CD4-positive, alpha-beta T cell (primary cell): ENCODE measurements at regions not wholly inside any gene's neighbourhood (a gene's known extent, or its start where the extent isn't known, plus 50 kb on each side); places are given as distances from the start of the nearest gene placed in this dataset.

ENCODE experiments used
- ATAC-seq: fragments of 200-7000 bp; cut with Tn5 transposase; one replicate; pipeline ENCODE4 v1.10.0; 2022; ENCODE audit warnings: mild to moderate bottlenecking; ENCODE audit not compliant: poor library complexity
- CTCF ChIA-PET: fragments of 350-600 bp; sonication (Branson Sonifier 250); formaldehyde crosslinking; loops from one replicate; lab custom pipeline; 2021; ENCODE audit warnings: antibody characterized with exemption, inconsistent platforms; lab: Charles Lee
- POLR2A ChIA-PET: fragments of 350-600 bp; sonication (Branson Sonifier 250); formaldehyde crosslinking; loops from one replicate; lab custom pipeline; 2021; ENCODE audit warnings: antibody characterized with exemption, inconsistent platforms; lab: Charles Lee
- DNase-seq, 14 experiments: peaks; one replicate each; pipeline ENCODE4 v3.0.0-alpha.2; 2013 to 2020; ENCODE audit warnings: mixed read lengths in 2 of 14
- H3K27ac ChIP-seq, 2 donors: one replicate each; pipeline versions ENCODE4 v1.5.1 to v1.7.0; 2013; ENCODE audit warnings: low read length in 2 of 2, low read depth in 1 of 2, mild to moderate bottlenecking in 1 of 2
- H3K27me3 ChIP-seq, 2 experiments: 1 replicate in 1 of 2; 2 replicates in 1 of 2; pipeline versions ENCODE4 v1.6.1 to v1.7.0; 2013; ENCODE audit warnings: low read length in 2 of 2, control low read depth in 1 of 2, mild to moderate bottlenecking in 1 of 2, moderate library complexity in 1 of 2; ENCODE audit not compliant: insufficient read depth in 2 of 2, control insufficient read depth in 1 of 2
- H3K36me3 ChIP-seq: one replicate; pipeline ENCODE4 v1.6.1; 2013; ENCODE audit warnings: low read length, control low read depth; ENCODE audit not compliant: insufficient read depth
- H3K4me1 ChIP-seq: one replicate; pipeline ENCODE4 v1.6.1; 2013; ENCODE audit warnings: low read length, control low read depth; ENCODE audit not compliant: insufficient read depth
- H3K4me3 ChIP-seq: one replicate; pipeline ENCODE4 v1.5.1; 2013; ENCODE audit warnings: mild to moderate bottlenecking, low read length, moderate library complexity
- H3K9me3 ChIP-seq, 2 experiments: 1 replicate in 1 of 2; 2 replicates in 1 of 2; pipeline versions ENCODE4 v1.6.1 to v1.7.0; 2013; ENCODE audit warnings: low read length in 2 of 2, mild to moderate bottlenecking in 2 of 2, control low read depth in 1 of 2, moderate library complexity in 1 of 2; ENCODE audit not compliant: control insufficient read depth in 1 of 2, insufficient read depth in 1 of 2
- H3K27ac Mint-ChIP-seq: one replicate; pipeline ENCODE4 v1.8.0; 2020; ENCODE audit warnings: mixed read lengths
- H3K27me3 Mint-ChIP-seq: one replicate; pipeline ENCODE4 v1.8.0; 2021; ENCODE audit warnings: mixed read lengths
- H3K36me3 Mint-ChIP-seq: one replicate; pipeline ENCODE4 v1.8.0; 2021; ENCODE audit warnings: low read depth, mixed read lengths
- H3K4me1 Mint-ChIP-seq: one replicate; pipeline ENCODE4 v1.8.0; 2021; ENCODE audit warnings: low read depth, mixed read lengths
- H3K4me3 Mint-ChIP-seq: one replicate; pipeline ENCODE4 v1.8.0; 2020; ENCODE audit warnings: mild to moderate bottlenecking, mixed read lengths
- H3K9me3 Mint-ChIP-seq: one replicate; pipeline ENCODE4 v1.8.0; 2020; ENCODE audit warnings: mixed read lengths
- CTCF ChIP-seq: fragments of 200-600 bp; IDR thresholded peaks from one replicate; pipeline ENCODE4 v1.8.0; 2022; ENCODE audit warnings: antibody characterized with exemption, mild to moderate bottlenecking
- intact Hi-C, 2 experiments: fragments of 100-400 bp; cut with DNase I in 1 of 2; cut with micrococcal nuclease in 1 of 2; formaldehyde crosslinking; loops; one replicate each; pipeline versions ENCODE4 v1.15.1 to v1.9.0; 2023 to 2025; cut with DNase I, micrococcal nuclease

DNA sequence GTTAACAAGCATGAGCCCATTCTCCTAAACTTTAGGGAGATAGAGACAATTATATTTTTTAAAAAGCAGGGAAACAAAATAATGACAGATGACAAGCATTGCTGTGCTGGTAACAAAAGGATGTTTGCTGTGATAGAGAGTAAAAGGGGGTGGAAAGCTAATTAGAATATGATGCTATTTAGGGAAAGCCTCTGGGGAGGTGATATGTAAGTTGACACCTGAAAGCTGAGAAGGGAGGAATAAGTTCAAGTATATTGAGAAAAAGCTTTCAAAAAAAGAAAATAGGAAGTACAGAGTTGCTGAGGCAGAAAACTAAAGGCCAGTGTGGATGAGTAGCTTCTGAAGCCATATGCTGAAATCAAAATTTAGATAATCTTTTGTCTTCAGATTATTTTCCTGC lies 565.2 kb upstream of the NRXN1 start:
- Mint-ChIP-seq H3K27ac (no peak overlapping the region), H3K36me3 (no peaks in the 10 kb centered on the region), H3K4me1 (no peaks in the 10 kb centered on the region), H3K27me3 (no peaks in the 10 kb centered on the region), H3K9me3 (peaks cover 18% of the 10 kb centered on the region), H3K4me3 (no peak overlapping the region)
- Histone ChIP-seq H3K27me3 (no peaks in the 10 kb centered on the region), H3K4me1 (no peaks in the 10 kb centered on the region), H3K4me3 (no peak overlapping the region), H3K27ac (no peak overlapping the region), H3K36me3 (no peaks in the 10 kb centered on the region), H3K9me3 (peaks cover 0 to 7% of the 10 kb centered on the region in 2 experiments)
- CTCF ChIA-PET: no interaction called here
- TF ChIP-seq CTCF: no peak
- POLR2A ChIA-PET: no interaction called here
- DNase-seq: no peak
- ATAC-seq: no peak
- intact Hi-C loops: no loop called here

DNA sequence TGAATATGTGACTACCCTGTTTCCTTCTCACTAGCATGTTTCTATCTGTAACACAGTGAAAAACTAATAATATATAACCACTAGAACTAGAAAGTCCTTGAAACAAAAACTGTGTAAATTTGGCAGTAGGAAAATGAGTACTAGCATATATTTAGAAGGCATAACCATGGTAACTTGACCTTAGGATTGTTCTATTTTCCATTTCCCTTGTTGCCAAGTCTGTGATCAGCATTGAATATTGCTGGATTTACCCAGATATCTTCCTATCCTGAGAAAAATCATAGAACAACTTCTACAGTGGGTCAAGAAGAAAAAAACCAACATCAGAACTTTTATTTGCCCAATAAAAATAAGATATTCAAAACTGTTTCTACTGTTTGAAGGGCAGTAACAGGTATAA lies 563.9 kb upstream of the NRXN1 start:
- Mint-ChIP-seq H3K36me3 (no peaks in the 10 kb centered on the region), H3K9me3 (peaks cover 16% of the 10 kb centered on the region), H3K27me3 (no peaks in the 10 kb centered on the region), H3K27ac (no peak overlapping the region), H3K4me1 (no peaks in the 10 kb centered on the region), H3K4me3 (no peak overlapping the region)
- Histone ChIP-seq H3K4me1 (no peaks in the 10 kb centered on the region), H3K27me3 (no peaks in the 10 kb centered on the region), H3K27ac (no peak overlapping the region), H3K9me3 (peaks cover 0 to 7% of the 10 kb centered on the region in 2 experiments), H3K4me3 (no peak overlapping the region), H3K36me3 (no peaks in the 10 kb centered on the region)
- ChIA-PET CTCF (no interaction called here), POLR2A (no interaction called here)
- DNase-seq: no peak
- intact Hi-C loops: no loop called here
- TF ChIP-seq CTCF: no peak
- ATAC-seq: no peak

DNA sequence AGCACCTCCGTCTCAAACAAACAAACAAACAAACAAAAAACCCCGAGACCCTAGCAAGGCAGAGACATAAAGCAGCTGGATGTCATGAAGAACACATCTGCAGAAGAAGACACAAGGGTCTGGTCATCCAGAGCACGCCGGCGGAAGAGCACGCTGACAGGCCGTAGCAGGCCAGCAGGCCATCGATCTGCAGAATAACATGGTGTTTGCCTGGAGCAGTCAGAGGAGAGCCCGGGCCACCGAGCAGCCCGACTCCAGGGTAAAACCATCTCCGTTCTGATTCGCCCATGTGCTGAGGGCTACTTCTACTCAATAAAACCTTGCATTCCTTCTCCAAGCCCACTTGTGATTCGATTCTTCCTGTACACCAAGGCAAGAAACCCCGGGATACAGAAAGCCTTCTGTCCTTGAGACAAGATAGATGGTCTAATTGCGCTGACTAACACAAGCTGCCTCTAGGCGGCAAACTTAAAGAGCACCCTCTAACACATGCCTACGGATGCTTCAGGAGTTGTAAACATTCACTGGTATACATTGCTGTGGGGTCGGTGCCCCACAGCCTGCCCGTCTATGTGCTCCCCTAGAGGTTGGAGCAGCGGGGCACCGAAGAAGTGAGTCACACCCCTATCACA lies 549.8 kb upstream of the NRXN1 start:
- Mint-ChIP-seq H3K36me3 (no peaks in the 10 kb centered on the region), H3K9me3 (peaks cover 5% of the 10 kb centered on the region), H3K4me1 (no peaks in the 10 kb centered on the region), H3K27ac (no peak overlapping the region), H3K4me3 (no peak overlapping the region), H3K27me3 (no peaks in the 10 kb centered on the region)
- H3K36me3 ChIP-seq: no peaks in the 10 kb centered on the region
- H3K9me3 ChIP-seq: peaks cover 0 to 16% of the 10 kb centered on the region in 2 experiments
- no peaks in the 10 kb centered on the region for H3K27me3 ChIP-seq
- H3K27ac ChIP-seq: no peak overlapping the region
- H3K4me1 ChIP-seq: no peaks in the 10 kb centered on the region
- ChIA-PET CTCF (no interaction called here), POLR2A (no interaction called here)
- ATAC-seq (no peak), DNase-seq (peak in 1 of 14 experiments; percentile 2)
- intact Hi-C loops: no loop called here
- no peak overlapping the region for H3K4me3 ChIP-seq
- no peak for TF ChIP-seq CTCF
